ENCODE measurements at regions not wholly inside any gene's neighbourhood (a gene's known extent, or its start where the extent isn't known, plus 50 kb on each side); places are given as distances from the start of the nearest gene placed in this dataset.

- TF ChIP-seq MYC (IDR thresholded peaks at IDR 0.05; ENCODE audit: low read depth, low read length) (no peak), CTCF (IDR thresholded peaks at IDR 0.05; ENCODE audit: low read depth, low read length) (no peak)
Observed at GRCh38 chr20:19888269-19888671, 128.9 kb upstream of the NAA20 start.
